K562 (cell line): ENCODE measurements at regions not wholly inside any gene's neighbourhood (a gene's known extent, or its start where the extent isn't known, plus 50 kb on each side); places are given as distances from the start of the nearest gene placed in this dataset.

Experiments used
- CEBPB ChIP-seq: fragments of 450-650 bp; IDR thresholded peaks from 2 replicates; pipeline ENCODE4 v1.6.1; 2016; ENCODE audit warnings: missing genetic modification characterization, missing compliant biosample characterization
- CTCF ChIP-seq, 3 experiments: IDR thresholded peaks in 2 of 3; conservative IDR thresholded peaks in 1 of 3; 2 replicates each; pipeline ENCODE4 v1.5.1; 2011 to 2012; ENCODE audit warnings: low read length in 3 of 3, mild to moderate bottlenecking in 3 of 3, control low read depth in 2 of 3, improper control_type of control experiment in 1 of 3, inconsistent platforms in 1 of 3, low read depth in 1 of 3, mixed read lengths in 1 of 3, moderate library complexity in 1 of 3; ENCODE audit not compliant: insufficient read depth in 2 of 3
- ETV6 ChIP-seq, 3 experiments: fragments of 150-350 bp in 1 of 3; sonication (generic) in 1 of 3; formaldehyde crosslinking in 1 of 3; IDR thresholded peaks; 2 replicates each; pipeline versions ENCODE4 v1.6.1 to v1.8.0; 2014 to 2022; ENCODE audit warnings: borderline replicate concordance in 2 of 3, low read depth in 2 of 3, antibody characterized with exemption in 1 of 3, low read length in 1 of 3, mild to moderate bottlenecking in 1 of 3, missing genetic modification reagents in 1 of 3
- MEF2A ChIP-seq: IDR thresholded peaks from 2 replicates; pipeline ENCODE4 v1.6.1; 2011; ENCODE audit warnings: low read depth, mild to moderate bottlenecking, low read length, moderate library complexity; ENCODE audit not compliant: control insufficient read depth
- NR0B1 ChIP-seq: fragments of 450-650 bp; IDR thresholded peaks from one replicate; pipeline ENCODE4 v1.6.1; 2018; ENCODE audit warnings: mild to moderate bottlenecking, moderate library complexity; ENCODE audit not compliant: partially characterized antibody
- POLR2AphosphoS2 ChIP-seq: IDR thresholded peaks from 2 replicates; pipeline ENCODE4 v1.6.1; 2012; ENCODE audit warnings: low read length, improper control_type of control experiment
- POLR2AphosphoS5 ChIP-seq: IDR thresholded peaks from 2 replicates; pipeline ENCODE4 v1.6.1; 2011; ENCODE audit warnings: mild to moderate bottlenecking, low read depth, low read length, moderate library complexity; ENCODE audit not compliant: control insufficient read depth, insufficient read depth
- PURB ChIP-seq: sonication (generic); formaldehyde crosslinking; IDR thresholded peaks from 2 replicates; pipeline ENCODE4 v1.9.0; 2021; ENCODE audit warnings: low read depth, mild to moderate bottlenecking, missing genetic modification reagents
- RFX1 ChIP-seq: fragments of 450-650 bp; IDR thresholded peaks from 2 replicates; pipeline ENCODE4 v1.6.1; 2016; ENCODE audit warnings: mild to moderate bottlenecking, moderate library complexity
- ZBTB8A ChIP-seq: fragments of 450-650 bp; IDR thresholded peaks from 2 replicates; pipeline ENCODE4 v1.6.1; 2018; ENCODE audit warnings: mild to moderate bottlenecking, moderate library complexity; ENCODE audit not compliant: partially characterized antibody
- TF ChIP-seq, protein P1 (sequence below), 2 experiments: fragments of 200-800 bp in 1 of 2; sonication (Bioruptor generic) in 1 of 2; sonication (generic) in 1 of 2; formaldehyde crosslinking in 1 of 2; IDR thresholded peaks in 1 of 2; conservative IDR thresholded peaks in 1 of 2; 2 replicates each; pipeline versions ENCODE4 v1.5.0 to v1.6.1; 2016 to 2020; ENCODE audit warnings: missing compliant biosample characterization in 1 of 2, missing genetic modification characterization in 1 of 2, missing genetic modification reagents in 1 of 2
- TF ChIP-seq, protein P2 (sequence below), 2 experiments: fragments of 450-650 bp; formaldehyde crosslinking in 1 of 2; IDR thresholded peaks; 2 replicates each; pipeline versions ENCODE4 v1.4.0 to v1.6.1; 2014 to 2020; ENCODE audit warnings: mild to moderate bottlenecking in 2 of 2, borderline replicate concordance in 1 of 2, low read depth in 1 of 2
- TF ChIP-seq, protein P3 (sequence below): sonication (generic); formaldehyde crosslinking; IDR thresholded peaks from 2 replicates; pipeline ENCODE4 v1.9.0; 2022; ENCODE audit warnings: mild to moderate bottlenecking, missing genetic modification reagents
- TF ChIP-seq, protein P4 (sequence below): fragments of 150-350 bp; IDR thresholded peaks from 2 replicates; pipeline ENCODE4 v1.6.1; 2014; ENCODE audit warnings: low read depth, mild to moderate bottlenecking, low read length, borderline replicate concordance

GRCh38 chr2:57720728-57721627 lies 325.6 kb upstream of the VRK2 start:
- TF ChIP-seq MEF2A (no peak), PURB (no peak), ZBTB8A (no peak), RFX1 (no peak), CEBPB (tag) (no peak), ETV6 (IDR thresholded peaks at IDR 0.05; ENCODE audit: borderline replicate concordance in 1 of 2, low read depth in 2 of 2, low read length in 1 of 2) (no peak), ETV6 (CRISPR knock-in tag; IDR thresholded peaks at IDR 0.05; ENCODE audit: borderline replicate concordance) (no peak), CTCF (IDR thresholded peaks at IDR 0.05 in 2 of 3, conservative IDR thresholded peaks at IDR 0.05 in 1 of 3; ENCODE audit: insufficient read depth in 2 of 3, low read depth in 1 of 3, low read length in 3 of 3) (peak; percentile 63 to 83 (median 73)), POLR2AphosphoS2 (no peak), NR0B1 (no peak), POLR2AphosphoS5 (no peak)
- TF ChIP-seq, protein P1, sequence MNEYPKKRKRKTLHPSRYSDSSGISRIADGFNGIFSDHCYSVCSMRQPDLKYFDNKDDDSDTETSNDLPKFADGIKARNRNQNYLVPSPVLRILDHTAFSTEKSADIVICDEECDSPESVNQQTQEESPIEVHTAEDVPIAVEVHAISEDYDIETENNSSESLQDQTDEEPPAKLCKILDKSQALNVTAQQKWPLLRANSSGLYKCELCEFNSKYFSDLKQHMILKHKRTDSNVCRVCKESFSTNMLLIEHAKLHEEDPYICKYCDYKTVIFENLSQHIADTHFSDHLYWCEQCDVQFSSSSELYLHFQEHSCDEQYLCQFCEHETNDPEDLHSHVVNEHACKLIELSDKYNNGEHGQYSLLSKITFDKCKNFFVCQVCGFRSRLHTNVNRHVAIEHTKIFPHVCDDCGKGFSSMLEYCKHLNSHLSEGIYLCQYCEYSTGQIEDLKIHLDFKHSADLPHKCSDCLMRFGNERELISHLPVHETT (CRISPR knock-in tag; conservative IDR thresholded peaks at IDR 0.05 in 1 of 2, IDR thresholded peaks at IDR 0.05 in 1 of 2), result no peak
- TF ChIP-seq, protein P2, sequence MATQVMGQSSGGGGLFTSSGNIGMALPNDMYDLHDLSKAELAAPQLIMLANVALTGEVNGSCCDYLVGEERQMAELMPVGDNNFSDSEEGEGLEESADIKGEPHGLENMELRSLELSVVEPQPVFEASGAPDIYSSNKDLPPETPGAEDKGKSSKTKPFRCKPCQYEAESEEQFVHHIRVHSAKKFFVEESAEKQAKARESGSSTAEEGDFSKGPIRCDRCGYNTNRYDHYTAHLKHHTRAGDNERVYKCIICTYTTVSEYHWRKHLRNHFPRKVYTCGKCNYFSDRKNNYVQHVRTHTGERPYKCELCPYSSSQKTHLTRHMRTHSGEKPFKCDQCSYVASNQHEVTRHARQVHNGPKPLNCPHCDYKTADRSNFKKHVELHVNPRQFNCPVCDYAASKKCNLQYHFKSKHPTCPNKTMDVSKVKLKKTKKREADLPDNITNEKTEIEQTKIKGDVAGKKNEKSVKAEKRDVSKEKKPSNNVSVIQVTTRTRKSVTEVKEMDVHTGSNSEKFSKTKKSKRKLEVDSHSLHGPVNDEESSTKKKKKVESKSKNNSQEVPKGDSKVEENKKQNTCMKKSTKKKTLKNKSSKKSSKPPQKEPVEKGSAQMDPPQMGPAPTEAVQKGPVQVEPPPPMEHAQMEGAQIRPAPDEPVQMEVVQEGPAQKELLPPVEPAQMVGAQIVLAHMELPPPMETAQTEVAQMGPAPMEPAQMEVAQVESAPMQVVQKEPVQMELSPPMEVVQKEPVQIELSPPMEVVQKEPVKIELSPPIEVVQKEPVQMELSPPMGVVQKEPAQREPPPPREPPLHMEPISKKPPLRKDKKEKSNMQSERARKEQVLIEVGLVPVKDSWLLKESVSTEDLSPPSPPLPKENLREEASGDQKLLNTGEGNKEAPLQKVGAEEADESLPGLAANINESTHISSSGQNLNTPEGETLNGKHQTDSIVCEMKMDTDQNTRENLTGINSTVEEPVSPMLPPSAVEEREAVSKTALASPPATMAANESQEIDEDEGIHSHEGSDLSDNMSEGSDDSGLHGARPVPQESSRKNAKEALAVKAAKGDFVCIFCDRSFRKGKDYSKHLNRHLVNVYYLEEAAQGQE (IDR thresholded peaks at IDR 0.05; ENCODE audit: borderline replicate concordance), result peak; percentile 57; the same call in 1 of the 2 replicates
- TF ChIP-seq, protein P2 (CRISPR knock-in tag; IDR thresholded peaks at IDR 0.05; ENCODE audit: low read depth), result no peak
- TF ChIP-seq, protein P3, sequence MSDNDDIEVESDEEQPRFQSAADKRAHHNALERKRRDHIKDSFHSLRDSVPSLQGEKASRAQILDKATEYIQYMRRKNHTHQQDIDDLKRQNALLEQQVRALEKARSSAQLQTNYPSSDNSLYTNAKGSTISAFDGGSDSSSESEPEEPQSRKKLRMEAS, result no peak
- TF ChIP-seq, protein P4, sequence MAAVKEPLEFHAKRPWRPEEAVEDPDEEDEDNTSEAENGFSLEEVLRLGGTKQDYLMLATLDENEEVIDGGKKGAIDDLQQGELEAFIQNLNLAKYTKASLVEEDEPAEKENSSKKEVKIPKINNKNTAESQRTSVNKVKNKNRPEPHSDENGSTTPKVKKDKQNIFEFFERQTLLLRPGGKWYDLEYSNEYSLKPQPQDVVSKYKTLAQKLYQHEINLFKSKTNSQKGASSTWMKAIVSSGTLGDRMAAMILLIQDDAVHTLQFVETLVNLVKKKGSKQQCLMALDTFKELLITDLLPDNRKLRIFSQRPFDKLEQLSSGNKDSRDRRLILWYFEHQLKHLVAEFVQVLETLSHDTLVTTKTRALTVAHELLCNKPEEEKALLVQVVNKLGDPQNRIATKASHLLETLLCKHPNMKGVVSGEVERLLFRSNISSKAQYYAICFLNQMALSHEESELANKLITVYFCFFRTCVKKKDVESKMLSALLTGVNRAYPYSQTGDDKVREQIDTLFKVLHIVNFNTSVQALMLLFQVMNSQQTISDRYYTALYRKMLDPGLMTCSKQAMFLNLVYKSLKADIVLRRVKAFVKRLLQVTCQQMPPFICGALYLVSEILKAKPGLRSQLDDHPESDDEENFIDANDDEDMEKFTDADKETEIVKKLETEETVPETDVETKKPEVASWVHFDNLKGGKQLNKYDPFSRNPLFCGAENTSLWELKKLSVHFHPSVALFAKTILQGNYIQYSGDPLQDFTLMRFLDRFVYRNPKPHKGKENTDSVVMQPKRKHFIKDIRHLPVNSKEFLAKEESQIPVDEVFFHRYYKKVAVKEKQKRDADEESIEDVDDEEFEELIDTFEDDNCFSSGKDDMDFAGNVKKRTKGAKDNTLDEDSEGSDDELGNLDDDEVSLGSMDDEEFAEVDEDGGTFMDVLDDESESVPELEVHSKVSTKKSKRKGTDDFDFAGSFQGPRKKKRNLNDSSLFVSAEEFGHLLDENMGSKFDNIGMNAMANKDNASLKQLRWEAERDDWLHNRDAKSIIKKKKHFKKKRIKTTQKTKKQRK, result no peak
